SKM-1 treated with dmso at 0.1 percent for 144 hours (cell line): ENCODE measurements at regions not wholly inside any gene's neighbourhood (a gene's known extent, or its start where the extent isn't known, plus 50 kb on each side); places are given as distances from the start of the nearest gene placed in this dataset.
A peak's percentile ranks its signal among the peaks of the same experiment; 100 is the strongest.

Experiments
- DNase-seq: peaks from one replicate; lab custom pipeline; 2025; ENCODE audit not compliant: unreplicated experiment; lab: John Stamatoyannopoulos, UW

DNA sequence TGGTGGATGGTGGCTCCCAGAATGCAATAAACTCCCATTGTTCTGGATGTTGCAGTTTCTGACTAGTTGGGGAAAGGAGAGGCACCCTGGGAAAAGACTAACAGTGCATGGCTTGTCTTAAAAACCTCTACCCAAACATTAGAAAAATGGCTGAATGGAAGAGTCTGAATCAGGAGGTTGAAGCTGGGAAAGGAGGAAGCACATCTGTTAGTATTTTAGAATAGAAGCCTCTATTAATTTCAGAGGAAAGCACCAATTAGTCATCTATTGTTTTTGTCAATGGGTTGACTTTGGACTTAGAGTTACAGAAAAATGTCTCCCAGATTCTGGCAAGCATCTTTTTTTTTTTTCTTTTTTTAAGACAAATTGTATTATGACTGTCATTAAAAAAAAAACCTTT, 56.1 kb upstream of the ELMO1 start:
- DNase-seq = no peak

DNA sequence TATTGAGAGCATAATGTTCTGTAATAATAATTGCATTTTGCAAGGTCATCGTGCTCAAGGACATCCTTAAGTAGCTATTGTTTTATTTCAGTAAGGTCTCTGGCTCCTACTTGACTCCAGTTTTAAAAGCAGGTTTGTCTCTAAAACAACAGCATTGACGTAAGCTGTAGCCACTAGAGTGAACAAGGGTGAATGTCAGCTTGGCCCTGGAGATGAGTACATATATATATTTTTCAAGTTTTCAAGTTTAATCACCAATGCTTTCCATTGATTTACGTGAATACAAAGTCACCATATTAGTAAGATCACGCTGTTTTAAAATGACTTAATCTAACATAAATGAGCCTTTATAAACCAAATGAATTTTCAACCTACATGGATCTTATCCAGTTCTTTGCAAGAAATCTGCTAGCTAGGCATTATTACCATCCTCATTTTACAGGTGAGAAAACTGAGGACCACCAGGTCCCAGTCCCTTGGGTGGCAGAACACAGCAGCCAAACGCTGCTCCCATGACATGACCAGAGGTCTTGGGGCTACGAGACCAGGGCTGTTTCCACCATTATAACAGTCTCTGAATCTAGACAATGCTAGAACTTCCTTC, 57.2 kb upstream of the ELMO1 start:
- no peak for DNase-seq

DNA sequence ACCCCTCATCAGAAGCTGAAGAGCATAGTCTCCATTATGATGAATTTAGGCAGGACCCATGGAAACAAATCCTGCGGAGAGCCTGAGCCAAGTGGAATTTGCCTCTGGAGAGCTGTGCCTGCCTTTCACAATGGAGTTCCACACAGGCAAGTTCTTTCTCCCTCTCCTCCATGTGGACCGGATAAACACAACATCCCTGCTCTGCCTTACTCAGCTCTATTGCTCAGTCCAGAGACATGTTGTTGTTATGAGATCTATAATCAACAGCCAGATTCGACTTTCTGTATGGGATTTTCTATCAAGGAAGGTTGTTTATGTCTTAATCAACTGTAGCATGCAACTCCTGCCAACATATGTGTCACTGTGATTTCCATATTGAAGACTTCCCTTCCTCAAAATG, 59.5 kb upstream of the ELMO1 start:
- DNase-seq = no peak

DNA sequence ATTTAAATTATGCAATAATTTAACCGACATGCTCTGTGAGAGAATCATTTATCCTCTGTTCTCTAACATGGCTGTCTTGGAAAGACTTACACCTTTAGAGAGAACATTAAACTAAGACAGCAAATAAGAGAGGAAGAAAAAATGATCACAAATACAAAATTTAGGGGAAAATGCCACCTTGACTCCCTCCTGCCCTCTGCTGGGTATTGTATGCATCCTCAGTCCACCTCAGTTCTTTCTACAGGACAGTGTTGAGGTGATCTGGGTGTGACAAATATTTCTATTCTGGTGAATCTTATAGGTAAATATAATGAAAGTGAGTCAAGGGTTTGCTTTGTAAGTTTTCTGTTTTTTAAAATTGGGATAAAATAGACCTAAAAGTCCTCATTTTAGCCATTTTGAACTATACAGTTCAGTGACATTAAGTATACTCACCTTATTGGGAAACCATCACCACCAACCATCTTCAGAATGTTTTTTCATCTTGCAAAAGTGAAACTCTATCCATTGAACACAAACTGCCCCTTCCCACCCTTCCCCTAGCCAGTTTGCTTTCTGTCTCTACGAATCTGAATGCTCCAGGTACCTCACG, 61.5 kb upstream of the ELMO1 start:
- DNase-seq = peak; percentile 34

DNA sequence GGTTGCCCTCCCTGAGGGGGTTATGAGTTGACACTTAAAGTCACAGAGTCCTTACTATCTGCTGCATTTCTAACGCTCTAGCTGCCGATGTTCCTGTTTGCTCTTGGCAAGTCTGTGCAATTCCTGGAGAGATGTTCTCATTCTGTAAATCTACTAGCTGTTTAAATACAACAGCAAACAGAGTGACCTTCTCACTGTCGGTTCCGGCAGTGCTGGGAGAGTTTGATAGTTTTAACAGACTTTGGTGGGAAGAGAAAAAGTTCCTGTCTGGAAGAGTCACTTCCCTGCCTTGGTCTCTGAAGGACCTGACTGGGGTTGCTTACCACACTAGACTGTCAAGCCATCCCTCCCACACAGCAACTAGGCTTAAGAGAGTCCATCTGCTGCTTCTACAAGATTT, 63.3 kb upstream of the ELMO1 start:
- DNase-seq = no peak

DNA sequence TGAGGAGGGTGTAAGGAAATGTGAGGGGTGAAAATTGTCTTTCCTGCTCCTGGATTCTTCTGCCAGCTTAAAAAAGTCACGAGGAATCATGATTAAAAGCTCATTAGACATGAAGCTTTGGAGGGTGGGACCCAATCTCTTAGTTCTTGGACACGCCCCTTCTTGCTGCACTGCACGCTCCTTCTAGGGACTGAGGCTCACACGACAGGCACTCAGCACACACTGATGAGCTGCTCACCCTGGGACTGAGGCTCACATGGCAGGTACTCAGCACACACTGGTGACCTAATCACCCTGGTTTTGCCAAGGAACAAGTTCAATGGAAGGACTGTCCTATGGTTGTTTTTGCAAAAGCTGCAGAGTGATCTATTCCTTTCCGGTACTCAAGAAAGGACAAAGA, 65.8 kb upstream of the ELMO1 start:
- no peak for DNase-seq

DNA sequence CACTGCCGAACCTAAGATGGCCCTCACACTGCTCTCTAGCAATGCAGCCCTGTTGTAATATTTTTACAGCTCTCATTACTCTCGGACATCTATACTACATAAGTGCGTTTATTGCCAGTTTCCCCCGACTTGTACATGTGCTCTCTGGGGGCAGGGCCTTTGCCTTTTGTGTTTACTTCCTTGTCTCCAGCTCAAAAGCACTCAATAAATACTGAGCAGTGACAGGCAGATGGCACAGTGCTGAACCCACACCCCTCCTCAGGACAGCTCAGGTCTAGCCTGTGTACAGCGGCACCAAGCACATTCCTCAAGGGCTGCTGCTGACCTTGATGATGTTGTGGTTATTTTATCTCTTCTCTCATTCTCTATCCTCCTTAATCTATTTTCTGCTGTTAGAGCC, 68.0 kb upstream of the ELMO1 start:
- no peak for DNase-seq

DNA sequence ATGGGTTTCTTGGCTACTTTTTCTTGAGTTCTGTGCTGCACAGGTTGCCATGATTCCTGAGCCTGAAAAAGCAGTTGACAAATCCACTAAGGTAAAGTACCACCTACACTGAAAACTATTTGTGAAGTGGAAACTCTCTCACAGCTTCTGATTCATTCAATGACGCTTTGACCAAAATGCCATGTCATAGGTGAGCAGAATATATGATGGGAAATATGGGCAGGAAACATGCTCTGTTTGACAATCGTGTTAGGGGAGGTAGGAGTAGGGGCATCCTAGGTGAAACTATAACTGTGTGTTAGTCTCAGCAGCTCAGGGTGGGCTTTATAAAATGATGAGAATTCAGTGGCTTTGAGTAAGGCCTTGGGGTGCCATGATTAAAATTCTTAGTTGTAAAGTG, 69.6 kb upstream of the ELMO1 start:
- DNase-seq = no peak

DNA sequence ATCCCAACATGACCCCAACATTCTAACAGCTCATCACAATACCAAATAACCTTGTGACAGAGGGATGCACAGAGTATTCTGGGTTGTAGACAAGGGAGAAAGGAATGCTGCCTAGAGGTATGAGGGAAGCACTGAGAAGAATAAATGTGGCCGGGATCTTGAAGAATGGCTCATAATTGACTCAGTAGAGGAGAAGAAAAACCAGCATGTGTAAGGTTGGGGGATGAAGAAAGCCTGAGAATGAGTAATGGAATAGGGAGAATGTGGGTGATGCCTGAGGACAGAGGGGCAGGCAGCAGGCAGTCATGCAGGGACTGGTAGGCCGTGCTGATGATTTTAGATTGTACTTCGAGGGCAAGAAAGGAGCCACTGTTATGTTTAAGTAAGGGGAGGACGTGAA, 75.4 kb upstream of the ELMO1 start:
- DNase-seq = no peak

DNA sequence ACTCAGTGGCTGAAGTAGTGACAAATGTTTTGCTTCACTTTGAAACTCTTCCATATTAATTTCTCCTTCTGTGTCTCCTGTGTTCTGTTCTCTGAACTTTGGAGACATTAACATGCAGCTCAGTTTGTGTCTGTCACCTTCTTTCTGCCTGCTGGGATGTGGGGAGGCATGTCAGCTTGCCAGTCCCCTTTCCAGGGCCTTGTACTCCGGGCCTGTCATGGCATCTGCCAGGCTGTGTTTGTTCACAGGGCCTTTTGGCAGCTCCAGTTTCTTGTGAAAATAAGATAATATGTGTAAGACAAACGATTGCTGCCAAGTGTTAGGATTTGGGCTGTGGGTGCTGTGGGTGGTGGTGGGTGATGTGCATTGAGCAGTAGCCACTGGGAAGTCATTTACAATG, 76.1 kb upstream of the ELMO1 start:
- DNase-seq = no peak

DNA sequence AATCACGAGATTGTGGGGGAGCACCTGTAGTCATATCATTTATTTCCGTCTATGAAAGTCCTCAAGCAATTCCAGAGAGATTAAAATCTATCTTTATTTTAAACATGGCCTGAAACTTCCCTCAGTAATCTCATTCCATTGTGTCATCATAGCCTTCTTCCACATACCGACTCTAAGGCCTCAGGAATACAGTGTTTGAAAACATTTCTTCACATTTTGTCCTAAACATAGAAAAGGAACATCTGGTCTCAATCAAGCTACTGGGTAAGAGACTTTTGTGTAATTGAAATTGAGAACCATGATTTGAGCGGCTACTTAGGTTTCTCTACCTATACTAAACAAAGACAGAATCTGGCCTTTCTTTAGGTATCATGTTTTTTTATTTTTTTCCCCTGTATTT, 78.0 kb upstream of the ELMO1 start:
- DNase-seq = no peak

DNA sequence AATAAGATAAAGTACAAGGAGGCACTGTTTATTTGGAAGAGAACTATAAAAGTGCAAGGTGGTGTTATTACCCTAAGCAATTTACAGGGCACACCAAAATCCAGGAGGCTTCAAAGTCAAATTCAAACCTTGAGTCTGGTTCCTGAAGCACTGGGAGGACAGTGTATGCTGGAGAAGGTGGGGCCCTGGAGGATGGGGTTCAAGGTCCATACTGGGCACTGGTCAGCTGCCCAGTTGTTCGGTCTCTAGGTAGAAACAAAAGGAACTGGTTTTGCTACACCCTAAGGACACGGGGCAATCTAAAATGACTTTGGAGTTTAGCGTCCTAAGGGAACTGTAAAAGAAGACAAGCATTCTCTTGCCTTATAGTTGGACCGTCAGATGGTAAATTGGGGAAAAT, 78.4 kb upstream of the ELMO1 start:
- DNase-seq = no peak

DNA sequence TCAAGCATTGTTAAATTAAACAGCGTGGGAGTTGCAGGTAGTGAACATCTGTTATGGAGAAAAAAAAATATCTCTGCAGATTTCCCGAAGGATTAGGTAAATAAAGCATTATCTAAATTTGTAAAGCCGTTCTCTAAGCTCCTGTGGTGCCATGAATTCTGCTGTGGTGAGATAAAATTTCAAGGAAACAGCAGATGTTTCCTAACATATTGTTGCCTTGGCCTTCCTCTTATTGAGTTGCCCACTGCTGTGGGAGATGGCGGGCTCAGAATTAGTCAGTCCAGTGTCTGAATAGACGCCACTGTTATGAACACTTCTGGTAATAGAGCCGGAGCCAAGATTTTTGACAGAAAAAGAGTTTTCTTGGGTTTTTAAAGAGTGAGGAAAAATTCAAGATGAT, 82.6 kb upstream of the ELMO1 start:
- no peak for DNase-seq

DNA sequence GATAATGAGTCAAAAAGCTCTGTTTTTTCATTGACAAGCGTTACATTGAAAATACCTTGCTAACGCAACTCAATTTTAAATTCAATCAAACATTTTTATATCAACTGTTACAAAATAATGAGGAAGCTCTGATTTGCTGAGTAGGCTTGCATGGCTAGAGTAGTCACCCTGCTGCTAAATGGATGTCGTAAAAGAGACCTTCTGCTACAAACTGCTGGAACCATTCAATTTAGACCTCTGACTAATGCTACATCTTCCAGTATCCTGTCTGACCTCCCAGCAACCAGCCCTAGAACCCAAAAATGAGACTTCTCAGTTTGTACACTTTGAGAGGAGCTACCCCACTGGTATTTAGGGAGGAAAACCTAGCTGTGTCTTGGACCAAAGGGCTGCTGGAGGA, 84.0 kb upstream of the ELMO1 start:
- no peak for DNase-seq

DNA sequence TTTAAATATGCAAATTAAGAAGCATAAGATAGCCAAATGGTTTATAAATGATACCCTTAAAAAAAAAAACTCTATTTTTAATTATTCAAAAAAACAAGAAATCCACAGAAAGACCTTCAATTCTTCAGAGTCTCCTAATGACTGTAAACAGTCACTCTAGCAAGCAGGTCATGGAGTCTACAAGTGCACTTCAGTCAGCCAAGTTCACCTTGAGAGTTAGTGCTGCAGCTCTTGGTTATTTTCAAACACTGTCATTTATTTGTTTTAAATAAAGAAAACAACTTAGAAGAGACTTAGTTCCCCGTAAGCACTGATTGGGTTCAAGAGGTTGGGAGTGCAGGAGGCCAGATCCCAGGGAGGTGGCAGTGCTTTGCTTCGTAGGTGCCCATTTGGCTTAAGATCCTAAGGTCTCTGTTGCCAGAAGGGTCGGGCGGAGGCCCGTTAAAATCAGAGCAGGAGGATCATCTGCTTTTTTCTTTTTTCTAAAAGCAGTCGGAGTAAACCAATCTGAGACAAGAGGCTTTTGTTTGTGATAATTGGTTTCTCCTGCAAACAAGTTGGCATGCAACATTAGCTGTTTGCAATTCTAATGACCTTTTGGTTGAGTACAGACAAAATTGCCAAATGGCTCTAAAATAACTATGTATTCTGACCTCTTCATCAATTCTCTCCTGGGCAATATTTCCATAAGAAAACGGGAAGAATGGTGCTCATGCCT, 86.4 kb upstream of the ELMO1 start:
- DNase-seq = no peak

DNA sequence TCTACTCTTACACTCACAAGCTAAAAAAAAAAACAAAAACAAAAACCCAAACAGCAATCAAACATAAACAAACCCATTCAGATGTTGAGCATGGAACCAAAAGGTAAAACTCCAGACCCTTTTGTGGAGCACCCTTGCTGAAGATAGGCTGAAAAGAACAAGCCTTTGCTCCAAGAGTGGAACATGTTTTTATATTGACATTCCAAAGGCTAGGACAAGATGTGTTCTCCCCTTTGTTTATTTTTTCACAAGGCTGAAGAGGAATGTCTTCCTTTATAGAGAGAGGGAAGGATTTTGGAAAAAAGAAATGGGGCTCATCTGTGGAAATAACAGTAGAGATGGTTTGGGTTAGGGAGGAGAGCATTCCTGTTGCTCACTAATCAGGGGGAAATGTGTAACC, 87.2 kb upstream of the ELMO1 start:
- no peak for DNase-seq

DNA sequence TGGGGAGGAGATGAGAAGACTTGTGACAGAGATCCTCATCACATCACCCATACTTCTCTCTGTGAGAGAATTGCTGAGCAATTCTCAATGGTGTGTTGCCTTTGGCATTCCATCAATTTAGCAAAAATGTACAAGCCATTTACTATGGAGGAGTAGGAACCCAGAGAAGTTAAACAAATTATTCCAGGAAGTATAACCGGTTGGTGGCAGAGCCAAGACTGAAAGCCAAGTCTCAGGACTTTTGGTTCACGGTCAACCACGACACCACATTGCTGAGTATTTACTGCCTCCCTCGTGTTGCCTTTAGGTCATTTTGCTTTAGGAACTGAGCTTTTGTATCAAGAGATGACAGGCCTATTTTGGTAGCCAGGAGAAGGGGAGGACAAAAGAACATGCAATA, 88.0 kb upstream of the ELMO1 start:
- no peak for DNase-seq

DNA sequence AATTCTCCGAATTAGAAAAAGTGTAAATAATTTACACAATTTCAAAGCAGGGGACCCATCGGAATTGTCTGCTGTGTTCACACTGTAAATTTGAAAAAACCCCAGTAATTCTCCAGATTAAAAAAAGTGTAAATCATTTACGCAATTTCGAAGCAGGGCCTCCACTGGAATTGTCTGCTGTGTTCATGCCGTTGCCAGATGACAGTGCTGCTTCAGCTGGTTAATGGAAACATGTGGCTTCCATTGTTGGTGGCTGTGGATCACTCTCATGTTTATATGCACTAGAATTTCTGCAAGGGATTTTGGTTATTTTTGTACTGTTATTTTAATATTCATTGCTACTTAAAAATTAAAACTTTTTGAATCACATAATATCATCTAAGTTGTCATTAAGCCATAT, 88.8 kb upstream of the ELMO1 start:
- DNase-seq = no peak

DNA sequence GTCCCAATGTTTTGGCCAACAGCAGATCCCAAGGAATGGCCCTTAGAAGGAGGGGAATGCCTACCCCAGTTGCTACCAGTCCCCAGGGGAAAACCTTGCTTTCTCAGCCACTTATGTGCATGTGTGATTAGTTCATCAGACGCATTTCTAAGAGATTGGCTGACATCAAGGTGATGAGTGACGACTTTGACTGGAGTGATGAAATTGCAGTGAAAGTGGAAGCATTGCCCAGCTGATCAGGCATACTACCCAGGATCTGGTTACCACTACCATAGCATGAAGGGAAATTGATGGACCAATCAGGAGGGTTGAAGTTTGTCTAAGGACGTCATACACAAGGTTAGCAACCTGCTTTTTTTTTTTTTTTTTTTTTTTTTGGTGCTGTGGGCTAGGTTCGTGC, 90.3 kb upstream of the ELMO1 start:
- no peak for DNase-seq

DNA sequence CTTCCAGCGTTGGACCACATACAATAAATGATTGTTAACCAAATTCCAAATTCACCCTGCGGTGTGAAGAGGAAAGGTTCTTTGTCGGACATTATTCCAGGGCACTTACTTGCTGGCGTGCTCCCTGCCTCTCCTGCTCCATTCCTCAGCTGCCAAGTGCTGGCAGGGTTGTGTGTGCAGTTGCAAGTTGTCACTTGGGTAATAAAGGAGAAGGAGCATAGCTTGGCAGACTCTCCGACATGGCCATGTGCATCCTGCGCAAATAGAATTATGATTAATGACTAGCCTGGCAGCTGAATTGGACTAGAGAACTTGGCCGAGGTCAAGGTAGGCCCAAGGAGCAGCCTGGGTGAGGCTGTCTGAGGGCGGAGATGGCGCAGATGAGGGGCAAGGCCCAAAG, 92.3 kb upstream of the ELMO1 start:
- no peak for DNase-seq

DNA sequence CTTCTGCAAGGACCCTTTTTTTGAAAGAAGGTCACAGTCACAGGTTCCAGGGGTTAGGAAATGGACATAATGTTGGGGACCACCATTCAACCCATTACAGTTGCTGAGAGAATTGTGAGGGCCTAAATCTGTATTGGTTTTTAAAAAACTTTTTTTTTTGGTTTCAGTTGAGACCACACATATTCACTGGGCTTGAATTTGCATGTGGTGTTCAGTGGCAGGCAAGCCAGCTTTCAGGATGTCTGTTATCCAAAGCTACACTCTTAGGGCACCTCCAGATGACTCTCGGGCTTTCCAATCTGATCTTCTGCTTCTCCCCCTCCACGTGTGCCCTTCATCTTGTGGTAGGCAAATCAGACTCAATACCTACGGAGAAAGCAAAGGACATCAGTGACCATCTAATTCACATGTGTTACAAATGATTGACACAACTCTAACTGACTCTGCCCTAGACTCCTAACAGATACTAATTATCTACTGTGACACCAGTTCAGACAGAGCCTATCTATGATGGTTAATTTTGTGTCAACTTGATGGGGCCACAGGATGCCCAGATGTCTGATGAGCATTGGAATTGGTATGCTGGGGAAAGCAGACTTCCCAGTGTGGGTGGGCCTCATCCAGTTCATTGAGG, 93.3 kb upstream of the ELMO1 start:
- DNase-seq = no peak
